ENCODE measurements at regions not wholly inside any gene's neighbourhood (a gene's known extent, or its start where the extent isn't known, plus 50 kb on each side); places are given as distances from the start of the nearest gene placed in this dataset.

DNA sequence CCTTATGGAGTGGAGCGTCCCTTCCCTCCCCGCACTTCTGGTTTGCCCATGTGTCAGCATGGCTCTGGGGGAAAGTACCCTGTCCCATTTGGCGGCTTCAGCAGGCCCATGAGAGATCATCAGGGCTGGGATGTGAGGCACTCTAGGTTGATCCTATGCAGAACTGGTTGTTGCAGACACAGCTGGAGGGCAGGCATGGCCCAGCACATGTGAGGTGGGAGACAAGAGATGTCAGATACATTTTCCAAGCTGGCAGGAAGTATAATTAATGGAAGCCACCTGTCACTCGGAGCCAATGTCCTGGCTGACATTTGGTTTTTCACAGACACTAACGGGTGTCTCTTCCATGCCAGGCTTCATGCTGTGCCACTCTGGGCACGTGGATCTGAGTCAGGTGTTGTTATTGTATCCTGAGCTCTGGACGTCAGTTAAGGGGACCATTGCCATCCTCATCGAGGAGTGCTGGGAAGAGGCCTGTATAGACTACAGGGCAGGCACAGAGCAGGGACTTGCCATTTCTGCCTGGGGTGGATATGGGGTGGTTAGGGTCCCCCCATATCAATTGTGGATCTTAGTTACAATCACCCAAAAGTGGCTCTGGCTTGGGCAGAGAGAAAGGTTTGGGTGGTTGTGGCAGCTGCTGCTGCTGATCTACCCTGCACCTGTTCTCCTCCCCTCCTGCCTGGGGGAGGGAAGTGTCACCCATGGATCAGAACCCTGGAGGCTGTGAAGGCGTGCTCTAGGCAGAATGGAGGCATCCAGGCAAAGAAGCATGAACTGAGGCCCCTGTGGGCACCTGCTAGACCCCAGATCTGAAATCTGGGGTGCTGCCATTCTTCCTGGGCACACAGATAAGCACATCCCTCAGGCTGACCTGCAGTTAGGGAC lies 140.7 kb downstream of the FBLN2 start:
- intact Hi-C loops (cut with micrococcal nuclease): no loop called here
- Mint-ChIP-seq H3K27ac (no peak overlapping the region), H3K9me3 (no peaks in the 10 kb centered on the region)

DNA sequence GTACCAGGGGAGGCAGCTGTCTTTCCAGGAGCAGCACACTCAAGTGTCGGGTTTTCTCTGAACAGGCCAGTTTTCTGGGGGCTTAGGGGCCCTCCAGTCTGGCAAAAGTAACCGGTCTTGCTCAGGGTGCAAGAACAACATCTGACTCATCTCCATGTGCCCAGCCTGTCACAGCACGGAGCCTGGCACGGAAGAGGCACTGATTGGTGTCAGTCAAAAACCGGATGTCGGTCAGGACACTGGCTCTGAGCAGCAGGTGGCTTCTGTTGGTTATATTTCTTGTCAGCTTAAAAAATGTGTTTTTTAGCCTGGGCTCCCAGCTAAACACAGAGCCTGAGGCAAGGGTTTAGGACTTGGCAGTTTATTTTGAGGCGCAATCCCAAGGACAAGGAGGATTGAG lies 139.9 kb downstream of the FBLN2 start:
- Mint-ChIP-seq H3K9me3 (no peaks in the 10 kb centered on the region), H3K4me1 (ENCODE audit: low read depth) (no peaks in the 10 kb centered on the region), H3K27me3 (no peaks in the 10 kb centered on the region), H3K27ac (no peak overlapping the region), H3K36me3 (ENCODE audit: low read depth) (no peaks in the 10 kb centered on the region), H3K4me3 (no peak overlapping the region)
- intact Hi-C loops (cut with micrococcal nuclease): no loop called here

More for the DNA sequence above, 140.7 kb downstream of the FBLN2 start:
- Mint-ChIP-seq H3K4me1 (ENCODE audit: low read depth) (no peaks in the 10 kb centered on the region), H3K4me3 (no peak overlapping the region), H3K27me3 (no peaks in the 10 kb centered on the region), H3K36me3 (ENCODE audit: low read depth) (no peaks in the 10 kb centered on the region)

DNA sequence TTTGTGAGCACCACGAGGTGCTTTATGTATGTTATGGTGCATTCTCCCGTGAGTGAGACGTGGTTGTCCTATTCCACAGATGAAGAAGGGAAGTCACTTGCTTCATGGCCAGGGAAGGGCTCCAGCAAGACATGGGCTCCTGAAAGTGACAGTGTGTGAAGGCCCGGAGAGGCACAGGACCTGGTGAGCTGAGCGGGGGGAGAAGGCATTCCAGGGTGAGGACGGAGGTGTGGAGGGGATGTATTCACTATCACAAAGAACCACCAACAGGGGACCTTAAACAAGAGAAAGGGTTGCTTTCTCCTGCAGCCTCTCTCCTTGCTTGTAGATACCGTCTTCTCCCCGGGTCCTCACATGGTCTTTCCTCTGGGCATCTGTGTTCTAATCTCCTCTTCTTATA lies 139.1 kb downstream of the FBLN2 start:
- Mint-ChIP-seq H3K27ac (no peak overlapping the region), H3K9me3 (no peaks in the 10 kb centered on the region), H3K36me3 (ENCODE audit: low read depth) (no peaks in the 10 kb centered on the region), H3K27me3 (no peaks in the 10 kb centered on the region), H3K4me3 (no peak overlapping the region), H3K4me1 (ENCODE audit: low read depth) (no peaks in the 10 kb centered on the region)
- intact Hi-C loops (cut with micrococcal nuclease): no loop called here

Measured in dendritic cell treated with granulocyte-macrophage colony-stimulating factor and Interleukin-4, amounts not matched to agents 40 ng/mL and 50 ng/mL, for 4 days (primary cell).